GM18873 (cell line): ENCODE measurements at regions not wholly inside any gene's neighbourhood (a gene's known extent, or its start where the extent isn't known, plus 50 kb on each side); places are given as distances from the start of the nearest gene placed in this dataset.

ENCODE experiments used
- ATAC-seq: cut with Tn5 transposase; IDR thresholded peaks from one replicate; pipeline ENCODE4 v1.9.1; 2021; ENCODE audit warnings: mild to moderate bottlenecking, moderate library complexity, moderate number of reproducible peaks; ENCODE audit not compliant: unreplicated experiment, low FRiP score

- no peak for ATAC-seq
Measured at GRCh38 chr6:4592026-4592425, 184.2 kb upstream of the CDYL start.

- ATAC-seq: no peak
Measured at GRCh38 chr6:4591218-4591617, 185.0 kb upstream of the CDYL start.

GRCh38 chr6:4589295-4589694, 186.9 kb upstream of the CDYL start:
- no peak for ATAC-seq

- no peak for ATAC-seq
Measured at GRCh38 chr6:4588581-4588980, 187.6 kb upstream of the CDYL start.

- no peak for ATAC-seq
Measured at GRCh38 chr6:4588163-4588562, 188.0 kb upstream of the CDYL start.

- no peak for ATAC-seq
Measured at GRCh38 chr6:4587171-4587570, 189.0 kb upstream of the CDYL start.

- ATAC-seq: no peak
Measured at GRCh38 chr6:4586469-4586859, 189.7 kb upstream of the CDYL start.

GRCh38 chr6:4585682-4586468, 190.3 kb upstream of the CDYL start:
- no peak for ATAC-seq

GRCh38 chr6:4584801-4585200, 191.4 kb upstream of the CDYL start:
- ATAC-seq: no peak

GRCh38 chr6:4582506-4583417, 193.4 kb upstream of the CDYL start:
- ATAC-seq: no peak

GRCh38 chr6:4581468-4582385, 194.5 kb upstream of the CDYL start:
- ATAC-seq: no peak

- no peak for ATAC-seq
Measured at GRCh38 chr6:4580361-4580760, 195.8 kb upstream of the CDYL start.

GRCh38 chr6:4577406-4577805, 198.8 kb upstream of the CDYL start:
- ATAC-seq: no peak

- no peak for ATAC-seq
Measured at GRCh38 chr6:4575714-4576113, 200.5 kb upstream of the CDYL start.

GRCh38 chr6:4574007-4574406, 202.2 kb upstream of the CDYL start:
- no peak for ATAC-seq

GRCh38 chr6:4571011-4571410, 205.2 kb upstream of the CDYL start:
- ATAC-seq: no peak

GRCh38 chr6:4568138-4568537, 208.1 kb upstream of the CDYL start:
- ATAC-seq: no peak

- ATAC-seq: no peak
Measured at GRCh38 chr6:4567141-4567540, 209.1 kb upstream of the CDYL start.

GRCh38 chr6:4565301-4566250, 210.6 kb upstream of the CDYL start:
- no peak for ATAC-seq
